ENCODE measurements at regions not wholly inside any gene's neighbourhood (a gene's known extent, or its start where the extent isn't known, plus 50 kb on each side); places are given as distances from the start of the nearest gene placed in this dataset.

GRCh38 chr2:16112972-16113560 is 172.7 kb downstream of the MYCN start:
- Mint-ChIP-seq H3K27me3 (no peaks in the 10 kb centered on the region), H3K9me3 (no peaks in the 10 kb centered on the region), H3K4me3 (no peak overlapping the region), H3K36me3 (no peaks in the 10 kb centered on the region), H3K4me1 (no peaks in the 10 kb centered on the region), H3K27ac (no peak overlapping the region)
- ATAC-seq (replicated peaks) (no peak), DNase-seq (no peak)

- Mint-ChIP-seq H3K27me3 (no peaks in the 10 kb centered on the region), H3K27ac (no peak overlapping the region), H3K4me3 (no peak overlapping the region), H3K9me3 (no peaks in the 10 kb centered on the region), H3K4me1 (no peaks in the 10 kb centered on the region), H3K36me3 (no peaks in the 10 kb centered on the region)
- DNase-seq (no peak), ATAC-seq (replicated peaks) (no peak)
Observed at GRCh38 chr2:16112251-16112971, 172.1 kb downstream of the MYCN start.

GRCh38 chr2:16111838-16112210 is 171.5 kb downstream of the MYCN start:
- Mint-ChIP-seq H3K4me3 (no peak overlapping the region), H3K9me3 (no peaks in the 10 kb centered on the region), H3K27ac (no peak overlapping the region), H3K36me3 (no peaks in the 10 kb centered on the region), H3K27me3 (no peaks in the 10 kb centered on the region), H3K4me1 (no peaks in the 10 kb centered on the region)
- DNase-seq: no peak
- no peak for ATAC-seq (replicated peaks)

- Mint-ChIP-seq H3K9me3 (no peaks in the 10 kb centered on the region), H3K27me3 (no peaks in the 10 kb centered on the region), H3K27ac (no peak overlapping the region), H3K4me1 (no peaks in the 10 kb centered on the region), H3K4me3 (no peak overlapping the region), H3K36me3 (no peaks in the 10 kb centered on the region)
- no peak for DNase-seq
- ATAC-seq (replicated peaks): no peak
Observed at GRCh38 chr2:16109821-16110310, 169.5 kb downstream of the MYCN start.

- H3K36me3 Mint-ChIP-seq: no peaks in the 10 kb centered on the region
- H3K27me3 Mint-ChIP-seq: no peaks in the 10 kb centered on the region
- no peaks in the 10 kb centered on the region for H3K4me1 Mint-ChIP-seq
- H3K27ac Mint-ChIP-seq: no peak overlapping the region
- H3K4me3 Mint-ChIP-seq: no peak overlapping the region
- DNase-seq (no peak), ATAC-seq (replicated peaks) (no peak)
- no peaks in the 10 kb centered on the region for H3K9me3 Mint-ChIP-seq
Observed at GRCh38 chr2:16109368-16109820, 169.0 kb downstream of the MYCN start.

- Mint-ChIP-seq H3K4me1 (no peaks in the 10 kb centered on the region), H3K36me3 (no peaks in the 10 kb centered on the region), H3K4me3 (no peak overlapping the region), H3K27ac (no peak overlapping the region), H3K9me3 (no peaks in the 10 kb centered on the region), H3K27me3 (no peaks in the 10 kb centered on the region)
- ATAC-seq (replicated peaks) (no peak), DNase-seq (no peak)
Observed at GRCh38 chr2:16107246-16107645, 166.9 kb downstream of the MYCN start.

- Mint-ChIP-seq H3K4me1 (no peaks in the 10 kb centered on the region), H3K4me3 (no peak overlapping the region), H3K27ac (no peak overlapping the region), H3K9me3 (no peaks in the 10 kb centered on the region), H3K27me3 (no peaks in the 10 kb centered on the region), H3K36me3 (no peaks in the 10 kb centered on the region)
- ATAC-seq (replicated peaks) (no peak), DNase-seq (no peak)
Observed at GRCh38 chr2:16106619-16107018, 166.3 kb downstream of the MYCN start.

- ATAC-seq (replicated peaks): no peak
- Mint-ChIP-seq H3K9me3 (no peaks in the 10 kb centered on the region), H3K27me3 (no peaks in the 10 kb centered on the region), H3K36me3 (no peaks in the 10 kb centered on the region), H3K4me3 (no peak overlapping the region), H3K4me1 (no peaks in the 10 kb centered on the region), H3K27ac (no peak overlapping the region)
- no peak for DNase-seq
Observed at GRCh38 chr2:16105669-16106281, 165.4 kb downstream of the MYCN start.

- no peak overlapping the region for H3K27ac Mint-ChIP-seq
- no peaks in the 10 kb centered on the region for H3K9me3 Mint-ChIP-seq
- ATAC-seq (replicated peaks): no peak
- no peaks in the 10 kb centered on the region for H3K36me3 Mint-ChIP-seq
- H3K4me1 Mint-ChIP-seq: no peaks in the 10 kb centered on the region
- H3K27me3 Mint-ChIP-seq: no peaks in the 10 kb centered on the region
- DNase-seq: no peak
- H3K4me3 Mint-ChIP-seq: no peak overlapping the region
Observed at GRCh38 chr2:16104949-16105668, 164.8 kb downstream of the MYCN start.

- Mint-ChIP-seq H3K27ac (no peak overlapping the region), H3K9me3 (no peaks in the 10 kb centered on the region), H3K27me3 (no peaks in the 10 kb centered on the region), H3K4me3 (no peak overlapping the region), H3K36me3 (no peaks in the 10 kb centered on the region), H3K4me1 (no peaks in the 10 kb centered on the region)
- DNase-seq (no peak), ATAC-seq (replicated peaks) (no peak)
Observed at GRCh38 chr2:16104315-16104948, 164.1 kb downstream of the MYCN start.

- no peaks in the 10 kb centered on the region for H3K36me3 Mint-ChIP-seq
- H3K9me3 Mint-ChIP-seq: no peaks in the 10 kb centered on the region
- ATAC-seq (replicated peaks): no peak
- H3K27me3 Mint-ChIP-seq: no peaks in the 10 kb centered on the region
- H3K4me1 Mint-ChIP-seq: no peaks in the 10 kb centered on the region
- DNase-seq: no peak
- no peak overlapping the region for H3K27ac Mint-ChIP-seq
- no peak overlapping the region for H3K4me3 Mint-ChIP-seq
Observed at GRCh38 chr2:16103614-16104314, 163.4 kb downstream of the MYCN start.

GRCh38 chr2:16102976-16103380 is 162.6 kb downstream of the MYCN start:
- no peak overlapping the region for H3K27ac Mint-ChIP-seq
- DNase-seq (no peak), ATAC-seq (replicated peaks) (no peak)
- no peaks in the 10 kb centered on the region for H3K9me3 Mint-ChIP-seq
- no peak overlapping the region for H3K4me3 Mint-ChIP-seq
- H3K27me3 Mint-ChIP-seq: no peaks in the 10 kb centered on the region
- no peaks in the 10 kb centered on the region for H3K36me3 Mint-ChIP-seq
- H3K4me1 Mint-ChIP-seq: no peaks in the 10 kb centered on the region

- no peaks in the 10 kb centered on the region for H3K27me3 Mint-ChIP-seq
- H3K27ac Mint-ChIP-seq: no peak overlapping the region
- no peak overlapping the region for H3K4me3 Mint-ChIP-seq
- ATAC-seq (replicated peaks): no peak
- H3K9me3 Mint-ChIP-seq: no peaks in the 10 kb centered on the region
- no peak for DNase-seq
- H3K36me3 Mint-ChIP-seq: no peaks in the 10 kb centered on the region
- no peaks in the 10 kb centered on the region for H3K4me1 Mint-ChIP-seq
Observed at GRCh38 chr2:16102358-16102975, 162.1 kb downstream of the MYCN start.
